ENCODE measurements at regions not wholly inside any gene's neighbourhood (a gene's known extent, or its start where the extent isn't known, plus 50 kb on each side); places are given as distances from the start of the nearest gene placed in this dataset.

- TF ChIP-seq ZNF274 (IDR thresholded peaks at IDR 0.05; ENCODE audit: low read depth, low read length) (no peak), SUZ12 (IDR thresholded peaks at IDR 0.05; ENCODE audit: extremely low read depth, insufficient read depth, insufficient read length) (no peak), YY1 (IDR thresholded peaks at IDR 0.05; ENCODE audit: insufficient read depth, insufficient read length) (no peak)
- Histone ChIP-seq H3K9me3 (ENCODE audit: insufficient read depth, low read length) (no peaks in the 10 kb centered on the region), H3K36me3 (ENCODE audit: insufficient read depth, insufficient read length, low read length) (no peaks in the 10 kb centered on the region), H3K27me3 (ENCODE audit: insufficient read depth, insufficient read length) (no peaks in the 10 kb centered on the region), H3K9ac (ENCODE audit: insufficient read length, low read depth) (no peak overlapping the region), H3K4me1 (ENCODE audit: insufficient read depth, insufficient read length) (no peaks in the 10 kb centered on the region), H3K4me3 (ENCODE audit: insufficient read length, low read depth) (no peak overlapping the region)
- no peak for DNase-seq (ENCODE audit: low read depth, low spot score)
These were observed 164.7 kb downstream of the VRK1 start for GRCh38 chr14:96961895-96962294.

DNA sequence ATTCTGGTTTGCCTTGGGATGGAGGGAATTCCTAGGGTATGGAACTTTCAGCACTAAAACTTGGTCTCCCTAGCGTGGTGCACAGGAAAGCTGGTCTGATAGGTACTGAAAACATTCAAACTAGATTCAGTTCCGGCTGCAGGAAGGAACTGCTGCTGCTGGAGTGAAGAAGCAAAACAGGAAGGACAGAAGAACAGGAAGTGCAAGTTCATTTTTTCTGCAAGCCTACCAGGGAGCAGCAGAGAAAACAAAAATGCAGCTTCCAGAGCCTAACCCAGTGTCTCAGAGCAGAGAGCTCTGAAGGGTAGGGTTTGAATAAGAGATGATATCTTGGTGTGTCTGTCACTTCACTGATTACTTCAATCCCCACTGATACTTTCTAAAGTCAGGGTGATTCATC is 165.2 kb downstream of the VRK1 start:
- H3K4me3 ChIP-seq (ENCODE audit: insufficient read length, low read depth): no peak overlapping the region
- TF ChIP-seq ZNF274 (IDR thresholded peaks at IDR 0.05; ENCODE audit: low read depth, low read length) (no peak), SUZ12 (IDR thresholded peaks at IDR 0.05; ENCODE audit: extremely low read depth, insufficient read depth, insufficient read length) (no peak), YY1 (IDR thresholded peaks at IDR 0.05; ENCODE audit: insufficient read depth, insufficient read length) (no peak)
- no peak for DNase-seq (ENCODE audit: low read depth, low spot score)
- peaks cover 1% of the 10 kb centered on the region; the same call in 1 of the 2 replicates for H3K9me3 ChIP-seq (ENCODE audit: insufficient read depth, low read length)
- H3K4me1 ChIP-seq (ENCODE audit: insufficient read depth, insufficient read length): no peaks in the 10 kb centered on the region
- no peak overlapping the region for H3K9ac ChIP-seq (ENCODE audit: insufficient read length, low read depth)
- no peaks in the 10 kb centered on the region for H3K27me3 ChIP-seq (ENCODE audit: insufficient read depth, insufficient read length)
- no peaks in the 10 kb centered on the region for H3K36me3 ChIP-seq (ENCODE audit: insufficient read depth, insufficient read length, low read length)

- Histone ChIP-seq H3K9ac (ENCODE audit: insufficient read length, low read depth) (no peak overlapping the region), H3K4me1 (ENCODE audit: insufficient read depth, insufficient read length) (no peaks in the 10 kb centered on the region), H3K9me3 (ENCODE audit: insufficient read depth, low read length) (peaks cover 4% of the 10 kb centered on the region; the same call in 1 of the 2 replicates), H3K36me3 (ENCODE audit: insufficient read depth, insufficient read length, low read length) (no peaks in the 10 kb centered on the region), H3K4me3 (ENCODE audit: insufficient read length, low read depth) (no peak overlapping the region), H3K27me3 (ENCODE audit: insufficient read depth, insufficient read length) (no peaks in the 10 kb centered on the region)
- no peak for DNase-seq (ENCODE audit: low read depth, low spot score)
- TF ChIP-seq ZNF274 (IDR thresholded peaks at IDR 0.05; ENCODE audit: low read depth, low read length): no peak
- TF ChIP-seq SUZ12 (IDR thresholded peaks at IDR 0.05; ENCODE audit: extremely low read depth, insufficient read depth, insufficient read length): no peak
- TF ChIP-seq YY1 (IDR thresholded peaks at IDR 0.05; ENCODE audit: insufficient read depth, insufficient read length): no peak
These were observed 167.7 kb downstream of the VRK1 start for GRCh38 chr14:96964726-96965415.

- Histone ChIP-seq H3K4me1 (ENCODE audit: insufficient read depth, insufficient read length) (no peaks in the 10 kb centered on the region), H3K36me3 (ENCODE audit: insufficient read depth, insufficient read length, low read length) (no peaks in the 10 kb centered on the region), H3K4me3 (ENCODE audit: insufficient read length, low read depth) (no peak overlapping the region), H3K27me3 (ENCODE audit: insufficient read depth, insufficient read length) (no peaks in the 10 kb centered on the region), H3K9ac (ENCODE audit: insufficient read length, low read depth) (no peak overlapping the region), H3K9me3 (ENCODE audit: insufficient read depth, low read length) (peaks cover 4% of the 10 kb centered on the region; the same call in 1 of the 2 replicates)
- TF ChIP-seq SUZ12 (IDR thresholded peaks at IDR 0.05; ENCODE audit: extremely low read depth, insufficient read depth, insufficient read length): no peak
- no peak for TF ChIP-seq YY1 (IDR thresholded peaks at IDR 0.05; ENCODE audit: insufficient read depth, insufficient read length)
- TF ChIP-seq ZNF274 (IDR thresholded peaks at IDR 0.05; ENCODE audit: low read depth, low read length): no peak
- peak; percentile 36 for DNase-seq (ENCODE audit: low read depth, low spot score)
These were observed 168.9 kb downstream of the VRK1 start for GRCh38 chr14:96965885-96966595.

DNA sequence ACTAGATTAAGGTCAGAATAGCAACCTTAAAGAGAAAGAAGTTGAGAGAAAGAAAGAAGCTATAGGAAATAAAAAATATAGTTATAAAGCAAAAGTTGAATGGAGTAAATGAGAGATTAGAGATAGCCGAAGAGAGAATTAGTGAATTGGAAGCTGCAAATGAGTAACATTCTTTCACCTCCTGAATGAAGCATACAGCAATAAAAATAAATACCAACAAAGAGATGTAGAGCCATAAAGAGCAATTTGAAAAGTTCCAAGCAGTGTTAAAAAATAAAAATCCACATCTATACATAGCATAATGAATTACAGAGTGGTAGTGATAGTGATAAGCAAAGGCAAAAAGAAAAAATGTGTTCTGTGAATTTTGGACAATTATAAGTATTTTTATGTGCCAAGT is 177.9 kb downstream of the VRK1 start:
- H3K9ac ChIP-seq (ENCODE audit: insufficient read length, low read depth): no peak overlapping the region
- peaks cover 22% of the 10 kb centered on the region for H3K9me3 ChIP-seq (ENCODE audit: insufficient read depth, low read length)
- H3K4me1 ChIP-seq (ENCODE audit: insufficient read depth, insufficient read length): no peaks in the 10 kb centered on the region
- no peak for DNase-seq (ENCODE audit: low read depth, low spot score)
- no peak overlapping the region for H3K4me3 ChIP-seq (ENCODE audit: insufficient read length, low read depth)
- no peaks in the 10 kb centered on the region for H3K27me3 ChIP-seq (ENCODE audit: insufficient read depth, insufficient read length)
- TF ChIP-seq ZNF274 (IDR thresholded peaks at IDR 0.05; ENCODE audit: low read depth, low read length): no peak
- no peak for TF ChIP-seq SUZ12 (IDR thresholded peaks at IDR 0.05; ENCODE audit: extremely low read depth, insufficient read depth, insufficient read length)
- TF ChIP-seq YY1 (IDR thresholded peaks at IDR 0.05; ENCODE audit: insufficient read depth, insufficient read length): no peak
- H3K36me3 ChIP-seq (ENCODE audit: insufficient read depth, insufficient read length, low read length): no peaks in the 10 kb centered on the region

DNA sequence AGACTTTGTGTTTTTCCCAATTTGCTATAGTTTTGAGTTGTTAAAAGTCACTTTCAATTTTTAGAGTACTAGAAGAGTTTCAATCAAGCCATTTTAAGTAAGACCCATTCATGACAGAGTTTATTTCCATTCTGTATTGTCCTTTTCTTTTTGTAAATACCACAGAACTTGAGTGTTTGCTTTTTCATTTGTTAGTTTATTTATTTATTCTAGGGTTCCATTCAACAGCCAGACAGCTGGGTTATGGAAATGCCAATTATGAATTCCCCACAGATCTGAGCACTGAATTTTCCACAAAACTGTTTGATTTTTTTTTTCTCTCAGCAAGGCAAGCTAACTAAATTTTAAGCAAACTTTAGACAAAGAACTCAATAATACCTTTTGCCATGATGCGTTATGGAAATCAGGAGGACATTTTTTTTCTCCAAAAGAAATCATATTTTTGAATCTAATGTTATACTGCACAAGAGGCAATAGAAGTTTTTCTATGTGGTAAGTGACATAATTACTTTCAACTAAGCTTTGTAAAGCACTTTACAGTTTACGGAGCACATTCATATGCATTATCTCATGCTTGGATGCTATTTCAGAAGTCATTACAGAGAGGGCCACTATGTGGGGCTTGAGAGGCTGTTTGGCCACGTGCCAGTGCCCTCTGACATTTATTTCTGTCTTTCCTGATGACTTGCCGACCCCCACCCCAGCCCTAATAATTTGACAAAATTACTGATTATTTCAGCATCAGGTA is 181.5 kb downstream of the VRK1 start:
- no peak overlapping the region for H3K4me3 ChIP-seq (ENCODE audit: insufficient read length, low read depth)
- H3K9ac ChIP-seq (ENCODE audit: insufficient read length, low read depth): no peak overlapping the region
- TF ChIP-seq SUZ12 (IDR thresholded peaks at IDR 0.05; ENCODE audit: extremely low read depth, insufficient read depth, insufficient read length) (no peak), ZNF274 (IDR thresholded peaks at IDR 0.05; ENCODE audit: low read depth, low read length) (no peak), YY1 (IDR thresholded peaks at IDR 0.05; ENCODE audit: insufficient read depth, insufficient read length) (no peak)
- no peak for DNase-seq (ENCODE audit: low read depth, low spot score)
- no peaks in the 10 kb centered on the region for H3K27me3 ChIP-seq (ENCODE audit: insufficient read depth, insufficient read length)
- H3K36me3 ChIP-seq (ENCODE audit: insufficient read depth, insufficient read length, low read length): no peaks in the 10 kb centered on the region
- peaks cover 21% of the 10 kb centered on the region for H3K9me3 ChIP-seq (ENCODE audit: insufficient read depth, low read length)
- H3K4me1 ChIP-seq (ENCODE audit: insufficient read depth, insufficient read length): no peaks in the 10 kb centered on the region
